T-cell (primary cell): ENCODE measurements at regions not wholly inside any gene's neighbourhood (a gene's known extent, or its start where the extent isn't known, plus 50 kb on each side); places are given as distances from the start of the nearest gene placed in this dataset.
"Not testable (repeated sequence)": the region's sequence is repeated elsewhere in the genome, so short reads cannot be mapped to it uniquely, and the experiment has no call there.

Experiments used
- ATAC-seq, 4 experiments: fragments of 200-7000 bp in 3 of 4; fragments of 150-1000 bp in 1 of 4; cut with Tn5 transposase; replicated peaks in 1 of 4; 1 replicate in 3 of 4; 2 replicates in 1 of 4; pipeline ENCODE4 v1.10.0; 2021; ENCODE audit warnings: moderate library complexity in 3 of 4, mild to moderate bottlenecking in 2 of 4, moderate number of reproducible peaks in 1 of 4
- CTCF ChIA-PET, 2 donors: fragments of 300-600 bp; sonication (Branson Sonifier 250); formaldehyde crosslinking; loops; one replicate each; lab custom pipeline; 2022; ENCODE audit warnings: antibody characterized with exemption in 2 of 2; lab: Charles Lee
- POLR2A ChIA-PET, 2 donors: fragments of 300-600 bp; sonication (Branson Sonifier 250); formaldehyde crosslinking; loops; one replicate each; lab custom pipeline; 2022; ENCODE audit warnings: antibody characterized with exemption in 2 of 2; lab: Charles Lee
- DNase-seq, 35 experiments: peaks; one replicate each; pipeline versions ENCODE4 v3.0.0 to v3.0.0-alpha.2; 2013 to 2023
- H3K27ac ChIP-seq: one replicate; pipeline ENCODE4 v1.5.1; 2013; ENCODE audit warnings: low read length
- H3K27me3 ChIP-seq, 2 experiments: replicated peaks in 1 of 2; 1 replicate in 1 of 2; 2 replicates in 1 of 2; pipeline versions ENCODE4 v1.6.1 to v1.7.0; 2013; ENCODE audit warnings: low read length in 1 of 2, mixed read lengths in 1 of 2; ENCODE audit not compliant: control insufficient read depth in 2 of 2, insufficient read depth in 2 of 2; ENCODE audit errors: extremely low read depth in 1 of 2
- H3K36me3 ChIP-seq, 2 donors: 1 replicate in 1 of 2; 2 replicates in 1 of 2; pipeline versions ENCODE4 v1.6.1 to v1.7.0; 2013; ENCODE audit warnings: low read length in 1 of 2; ENCODE audit not compliant: control insufficient read depth in 2 of 2, insufficient read depth in 1 of 2; ENCODE audit errors: extremely low read depth in 1 of 2
- H3K4me1 ChIP-seq, 2 experiments: 1 replicate in 1 of 2; 2 replicates in 1 of 2; pipeline versions ENCODE4 v1.6.1 to v1.7.0; 2013; ENCODE audit warnings: low read length in 2 of 2, mixed read lengths in 1 of 2; ENCODE audit not compliant: insufficient read depth in 2 of 2, control insufficient read depth in 1 of 2; ENCODE audit errors: extremely low read depth in 1 of 2
- H3K4me3 ChIP-seq, 2 donors: 1 replicate in 1 of 2; 2 replicates in 1 of 2; pipeline versions ENCODE4 v1.5.1 to v1.7.0; 2013; ENCODE audit warnings: mild to moderate bottlenecking in 2 of 2, low read length in 1 of 2, moderate library complexity in 1 of 2; ENCODE audit not compliant: control insufficient read depth in 1 of 2; ENCODE audit errors: extremely low read depth in 1 of 2
- H3K9me3 ChIP-seq: 2 replicates; pipeline ENCODE4 v1.7.0; 2013
- H3K27ac Mint-ChIP-seq, 2 donors: one replicate each; pipeline ENCODE4 v1.8.0; 2020 to 2021; ENCODE audit warnings: mild to moderate bottlenecking in 2 of 2, mixed read lengths in 2 of 2
- H3K27me3 Mint-ChIP-seq, 2 donors: one replicate each; pipeline ENCODE4 v1.8.0; 2021 to 2022; ENCODE audit warnings: mixed read lengths in 2 of 2
- H3K36me3 Mint-ChIP-seq: one replicate; pipeline ENCODE4 v1.8.0; 2021; ENCODE audit warnings: mixed read lengths
- H3K4me1 Mint-ChIP-seq, 3 donors: one replicate each; pipeline ENCODE4 v1.8.0; 2020 to 2022; ENCODE audit warnings: mixed read lengths in 3 of 3, mild to moderate bottlenecking in 1 of 3
- H3K4me3 Mint-ChIP-seq, 3 donors: one replicate each; pipeline ENCODE4 v1.8.0; 2020 to 2022; ENCODE audit warnings: mild to moderate bottlenecking in 3 of 3, mixed read lengths in 3 of 3, moderate library complexity in 3 of 3
- H3K9me3 Mint-ChIP-seq, 3 donors: one replicate each; pipeline ENCODE4 v1.8.0; 2020 to 2022; ENCODE audit warnings: mixed read lengths in 3 of 3
- WGBS: methylation state at CpG from one replicate; pipeline ENCODE4 v1.1.5; 2013; ENCODE audit warnings: missing lambda C conversion rate; ENCODE audit not compliant: insufficient coverage; 5-methylcytosine and 5-hydroxymethylcytosine counted together

DNA sequence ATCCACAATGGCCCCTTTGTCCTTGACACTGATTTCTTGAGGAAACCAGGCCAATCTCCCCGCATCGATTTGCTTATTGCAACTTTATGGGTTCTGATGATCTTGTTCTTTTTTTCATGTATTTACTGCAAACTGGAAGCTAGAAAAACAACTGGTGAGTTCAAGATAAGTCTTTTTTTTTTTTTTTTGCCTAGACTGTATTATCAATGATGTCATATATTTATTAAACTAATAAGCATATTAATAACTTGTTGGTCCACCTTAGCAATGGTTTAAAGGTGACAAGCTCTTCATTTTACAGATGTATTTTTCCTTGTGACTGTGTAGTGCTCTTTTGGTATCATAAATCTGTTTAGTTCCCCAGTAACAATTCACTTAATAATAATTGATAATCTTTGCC, 79.0 kb upstream of the NOX3 start:
- no peak overlapping the region for H3K27ac Mint-ChIP-seq
- ATAC-seq (no peak), DNase-seq (no peak)
- no CpG with 5 or more reads among the region's 2 CpGs for WGBS
- no peaks in the 10 kb centered on the region for H3K4me1 Mint-ChIP-seq
- no peaks in the 10 kb centered on the region for H3K36me3 ChIP-seq
- CTCF ChIA-PET: no interaction called here
- no peaks in the 10 kb centered on the region for H3K36me3 Mint-ChIP-seq
- POLR2A ChIA-PET: no interaction called here
- no peaks in the 10 kb centered on the region for H3K27me3 ChIP-seq
- H3K9me3 ChIP-seq: peaks cover 2% of the 10 kb centered on the region
- no peak overlapping the region for H3K27ac ChIP-seq
- H3K4me1 ChIP-seq: no peaks in the 10 kb centered on the region
- peaks cover 0 to under 1% of the 10 kb centered on the region in 2 donors for H3K27me3 Mint-ChIP-seq
- H3K4me3 ChIP-seq: no peak overlapping the region
- H3K4me3 Mint-ChIP-seq: no peak overlapping the region
- peaks cover 4 to 6% (median 6%) of the 10 kb centered on the region in 3 donors for H3K9me3 Mint-ChIP-seq

DNA sequence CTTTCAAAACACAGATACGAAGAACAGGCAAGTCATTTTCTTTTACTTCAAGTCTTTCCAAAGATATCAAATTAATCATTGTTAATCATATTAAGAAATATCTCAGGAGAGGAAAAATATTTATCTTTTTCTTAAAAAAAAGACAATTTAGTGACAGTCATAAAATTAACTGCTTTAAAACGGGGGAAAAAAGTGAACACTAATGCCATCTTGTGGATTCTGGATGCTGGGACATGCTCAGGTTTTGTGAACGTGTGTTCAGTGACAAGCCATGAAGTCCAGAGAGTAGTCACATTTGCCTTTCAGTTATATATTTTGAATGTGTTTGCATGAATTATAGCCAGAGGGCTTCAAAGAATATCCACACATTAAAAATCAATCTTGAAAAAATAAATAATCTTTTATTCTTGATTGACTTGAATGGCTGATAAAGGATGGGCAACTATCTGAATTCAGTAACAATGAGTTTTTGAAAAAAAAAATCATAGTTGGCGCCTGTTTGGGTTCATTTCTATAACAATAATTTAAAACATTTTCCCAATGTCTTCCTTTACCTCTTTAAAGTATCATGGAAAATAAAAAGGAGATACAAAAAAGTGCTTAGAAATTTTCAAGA, 74.7 kb upstream of the NOX3 start:
- no peak for ATAC-seq
- Histone ChIP-seq H3K27ac (no peak overlapping the region), H3K36me3 (no peaks in the 10 kb centered on the region), H3K27me3 (no peaks in the 10 kb centered on the region), H3K4me3 (no peak overlapping the region), H3K4me1 (peaks cover 0 to 4% of the 10 kb centered on the region in 2 experiments), H3K9me3 (no peaks in the 10 kb centered on the region)
- Mint-ChIP-seq H3K4me1 (peaks cover 4 to 7% (median 5%) of the 10 kb centered on the region in 3 donors), H3K4me3 (no peak overlapping the region), H3K9me3 (peaks cover 2 to 6% (median 4%) of the 10 kb centered on the region in 3 donors), H3K36me3 (no peaks in the 10 kb centered on the region), H3K27me3 (no peaks in the 10 kb centered on the region), H3K27ac (no peak overlapping the region)
- POLR2A ChIA-PET: no interaction called here
- peak in 3 of 35 experiments; percentile 0 to 52 (median 1) for DNase-seq
- CTCF ChIA-PET: no interaction called here
- WGBS: no CpG with 5 or more reads among the region's 4 CpGs

DNA sequence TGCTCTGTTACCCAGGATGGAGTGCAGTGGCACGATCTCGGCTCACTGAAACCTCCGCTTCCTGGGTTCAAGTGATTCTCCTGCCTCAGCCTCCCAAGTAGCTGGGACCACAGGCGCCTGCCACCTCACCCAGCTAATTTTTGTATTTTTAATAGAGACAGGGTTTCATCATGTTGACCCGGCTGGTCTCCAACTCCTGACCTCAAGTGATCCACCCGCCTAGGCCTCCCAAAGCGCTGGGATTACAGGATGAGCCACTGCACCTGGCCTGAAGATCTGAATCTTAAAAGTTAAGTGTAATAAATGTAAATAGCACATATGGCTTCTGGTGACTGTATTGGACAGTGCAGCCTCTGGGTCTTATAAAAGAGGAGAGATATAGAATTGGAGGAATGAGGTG, 74.2 kb upstream of the NOX3 start:
- ATAC-seq, H3K4me3 Mint-ChIP-seq, H3K4me1 Mint-ChIP-seq, H3K9me3 ChIP-seq, H3K27me3 ChIP-seq, DNase-seq, H3K36me3 Mint-ChIP-seq, H3K9me3 Mint-ChIP-seq, H3K27me3 Mint-ChIP-seq, POLR2A ChIA-PET, H3K27ac Mint-ChIP-seq, H3K4me3 ChIP-seq, H3K36me3 ChIP-seq, H3K27ac ChIP-seq, H3K4me1 ChIP-seq: not testable (repeated sequence)
- CTCF ChIA-PET: interaction anchor here (0.6 to 0.9 kb wide), 2 partner anchors 200 to 214 kb away, joined by 3 to 4 read pairs; no protein-coding TSS in a partner anchor
- WGBS: 100% methylated on average over 3 of the region's 7 CpGs

DNA sequence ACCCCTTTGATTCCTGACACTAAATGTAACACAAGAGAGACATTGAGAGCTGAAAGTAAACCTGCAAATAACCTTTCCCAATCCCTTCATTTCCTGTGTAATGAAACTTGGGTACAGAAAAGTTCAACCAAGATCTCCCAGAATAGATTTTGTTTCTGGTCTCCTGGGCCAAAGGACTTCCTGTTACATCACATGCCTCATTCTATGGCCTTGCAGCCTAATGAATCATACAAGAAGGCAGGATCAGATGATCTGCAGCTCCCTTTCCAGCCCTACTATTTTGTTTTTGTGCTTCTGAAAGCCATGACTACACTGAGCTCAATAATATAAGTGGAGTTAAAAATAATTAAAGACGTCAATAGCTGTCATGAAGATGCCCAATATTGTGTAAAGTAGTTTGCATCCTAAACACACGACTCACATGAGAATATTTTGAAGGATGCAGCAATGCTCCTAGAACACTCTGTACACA, 73.4 kb upstream of the NOX3 start:
- Mint-ChIP-seq H3K9me3 (peaks cover 2 to 6% (median 4%) of the 10 kb centered on the region in 3 donors), H3K27me3 (no peaks in the 10 kb centered on the region), H3K4me1 (peaks cover 4 to 7% (median 5%) of the 10 kb centered on the region in 3 donors), H3K36me3 (no peaks in the 10 kb centered on the region), H3K27ac (no peak overlapping the region), H3K4me3 (no peak overlapping the region)
- Histone ChIP-seq H3K9me3 (no peaks in the 10 kb centered on the region), H3K36me3 (no peaks in the 10 kb centered on the region), H3K4me1 (peaks cover 0 to 4% of the 10 kb centered on the region in 2 experiments), H3K4me3 (no peak overlapping the region), H3K27me3 (no peaks in the 10 kb centered on the region), H3K27ac (no peak overlapping the region)
- ChIA-PET CTCF (interaction anchor here (0.6 to 1.5 kb wide), 6 partner anchors 29 to 213 kb away, joined by 3 to 4 read pairs (median 3); no protein-coding TSS in a partner anchor), POLR2A (no interaction called here)
- DNase-seq (no peak), ATAC-seq (no peak)
- no CpG with 5 or more reads among the region's 2 CpGs for WGBS

DNA sequence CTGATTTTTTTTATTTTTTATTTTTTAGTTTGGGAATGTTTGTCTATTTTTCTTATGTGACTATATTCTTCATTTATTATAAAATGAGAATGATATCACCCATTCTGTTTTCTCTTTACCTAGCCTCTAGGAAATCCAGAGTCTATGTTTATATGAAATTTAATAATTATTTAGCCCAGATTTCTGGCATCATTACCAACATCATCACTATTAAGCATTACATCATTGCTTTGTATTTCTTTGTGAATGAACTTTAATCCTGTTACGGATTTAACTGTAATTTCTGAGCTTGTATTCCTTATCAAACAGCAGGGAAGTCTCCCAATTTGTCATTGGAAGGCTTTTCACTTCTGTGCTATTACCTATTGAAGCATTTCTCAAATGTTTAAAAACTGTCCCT, 72.7 kb upstream of the NOX3 start:
- ChIA-PET CTCF (interaction anchor here (1.0 to 1.5 kb wide), 3 partner anchors 28 to 201 kb away, joined by 3 read pairs; no protein-coding TSS in a partner anchor), POLR2A (no interaction called here)
- H3K36me3 Mint-ChIP-seq: no peaks in the 10 kb centered on the region
- WGBS: no CpG with 5 or more reads among the region's 1 CpG
- DNase-seq: no peak
- no peak for ATAC-seq
- H3K36me3 ChIP-seq: no peaks in the 10 kb centered on the region
- H3K27ac Mint-ChIP-seq: no peak overlapping the region
- H3K4me1 Mint-ChIP-seq: peaks cover 4 to 7% (median 5%) of the 10 kb centered on the region in 3 donors
- H3K27ac ChIP-seq: no peak overlapping the region
- H3K9me3 Mint-ChIP-seq: peaks cover 2 to 4% (median 4%) of the 10 kb centered on the region in 3 donors
- peaks cover 0 to 4% of the 10 kb centered on the region in 2 experiments for H3K4me1 ChIP-seq
- no peaks in the 10 kb centered on the region for H3K9me3 ChIP-seq
- H3K27me3 Mint-ChIP-seq: no peaks in the 10 kb centered on the region
- H3K27me3 ChIP-seq: no peaks in the 10 kb centered on the region
- H3K4me3 Mint-ChIP-seq: no peak overlapping the region
- H3K4me3 ChIP-seq: no peak overlapping the region

DNA sequence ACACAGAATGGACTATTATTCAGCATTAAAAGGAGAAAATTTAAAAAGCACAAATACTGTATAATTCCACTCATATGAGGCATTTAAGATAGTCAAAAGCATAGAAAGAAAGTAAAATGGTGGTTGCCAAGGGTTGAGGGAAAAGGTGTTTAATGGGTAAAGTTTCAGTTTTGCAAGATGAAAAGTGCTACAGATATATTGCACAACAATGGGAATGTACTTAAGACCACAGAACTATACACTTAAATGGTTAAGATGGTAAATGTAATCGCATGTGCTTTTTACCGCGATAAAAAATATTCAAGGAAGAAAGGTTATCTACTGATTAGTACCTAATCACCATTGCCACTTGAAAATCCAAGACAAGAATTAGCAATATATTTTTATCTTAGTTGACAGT, 71.8 kb upstream of the NOX3 start:
- no peak for ATAC-seq
- Histone ChIP-seq H3K27ac (no peak overlapping the region), H3K36me3 (no peaks in the 10 kb centered on the region), H3K4me3 (no peak overlapping the region), H3K27me3 (no peaks in the 10 kb centered on the region), H3K4me1 (peaks cover 0 to 4% of the 10 kb centered on the region in 2 experiments), H3K9me3 (no peaks in the 10 kb centered on the region)
- CTCF ChIA-PET: no interaction called here
- Mint-ChIP-seq H3K4me3 (no peak overlapping the region), H3K4me1 (peaks cover 4 to 7% (median 5%) of the 10 kb centered on the region in 3 donors), H3K27ac (no peak overlapping the region), H3K27me3 (no peaks in the 10 kb centered on the region), H3K36me3 (no peaks in the 10 kb centered on the region), H3K9me3 (no peaks in the 10 kb centered on the region)
- POLR2A ChIA-PET: no interaction called here
- no CpG with 5 or more reads among the region's 3 CpGs for WGBS
- DNase-seq: no peak
